Astrocyte of the cerebellum (primary cell): ENCODE measurements at regions not wholly inside any gene's neighbourhood (a gene's known extent, or its start where the extent isn't known, plus 50 kb on each side); places are given as distances from the start of the nearest gene placed in this dataset.

Source experiments
- DNase-seq: peaks from one replicate; pipeline ENCODE4 v3.0.0-alpha.2; 2011; ENCODE audit warnings: low read depth
- H3K4me3 ChIP-seq: 2 replicates; pipeline ENCODE4 v1.5.1; 2011; ENCODE audit warnings: mild to moderate bottlenecking, low read depth, low read length, moderate library complexity
- CTCF ChIP-seq: IDR thresholded peaks from 2 replicates; pipeline ENCODE4 v1.5.1; 2012; ENCODE audit warnings: low read length, low read depth, moderate library complexity, mild to moderate bottlenecking; ENCODE audit errors: missing control alignments
- in situ Hi-C: cut with HindIII; loops from 2 replicates; pipeline ENCODE4 v1.10.0; 2017; ENCODE audit warnings: low sequenced_read_pairs

- no peak for TF ChIP-seq CTCF
- in situ Hi-C loops = no loop called here
- H3K4me3 ChIP-seq = no peak overlapping the region
- no peak for DNase-seq
Observed at GRCh38 chr20:4328541-4328940, 79.5 kb upstream of the ADRA1D start.

GRCh38 chr20:4327956-4328355 is 78.9 kb upstream of the ADRA1D start:
- in situ Hi-C loops = no loop called here
- no peak for TF ChIP-seq CTCF
- no peak for DNase-seq
- no peak overlapping the region for H3K4me3 ChIP-seq

- no peak for DNase-seq
- in situ Hi-C loops = no loop called here
- TF ChIP-seq CTCF = no peak
- no peak overlapping the region for H3K4me3 ChIP-seq
Observed at GRCh38 chr20:4326195-4327065, 77.3 kb upstream of the ADRA1D start.

GRCh38 chr20:4325548-4326187 is 76.6 kb upstream of the ADRA1D start:
- H3K4me3 ChIP-seq = no peak overlapping the region
- DNase-seq = no peak
- in situ Hi-C loops = no loop called here
- TF ChIP-seq CTCF = no peak

- H3K4me3 ChIP-seq = no peak overlapping the region
- in situ Hi-C loops = loop anchor here (5.0 kb wide), 1 partner anchor 43 kb away; no protein-coding TSS in a partner anchor
- TF ChIP-seq CTCF = no peak
- DNase-seq = no peak
Observed at GRCh38 chr20:4324611-4325243, 75.6 kb upstream of the ADRA1D start.

- in situ Hi-C loops = loop anchor here (5.0 kb wide), 1 partner anchor 45 kb away; no protein-coding TSS in a partner anchor
- no peak for TF ChIP-seq CTCF
- H3K4me3 ChIP-seq = no peak overlapping the region
- DNase-seq = no peak
Observed at GRCh38 chr20:4322499-4322898, 73.4 kb upstream of the ADRA1D start.
